ENCODE measurements at regions not wholly inside any gene's neighbourhood (a gene's known extent, or its start where the extent isn't known, plus 50 kb on each side); places are given as distances from the start of the nearest gene placed in this dataset.

DNA sequence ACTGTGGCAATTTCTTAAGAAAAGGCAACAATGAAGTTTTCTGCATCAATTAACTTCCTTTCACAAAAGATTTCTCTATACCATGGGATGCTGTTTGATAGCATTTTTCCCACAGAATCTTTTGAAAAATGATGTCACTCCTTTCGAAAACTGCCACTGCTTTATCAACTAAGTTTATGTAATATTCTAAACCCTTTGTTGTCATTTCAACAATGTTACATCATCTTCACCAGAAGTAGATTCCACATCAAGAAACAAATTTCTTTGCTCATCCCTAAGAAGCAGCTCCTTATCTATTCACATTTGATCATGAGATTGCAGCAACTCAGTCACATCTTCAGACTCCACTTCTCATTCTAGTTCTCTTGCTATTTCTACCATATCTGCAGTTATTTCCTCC is 116.1 kb upstream of the KCND3 start:
- TF ChIP-seq, protein P1, sequence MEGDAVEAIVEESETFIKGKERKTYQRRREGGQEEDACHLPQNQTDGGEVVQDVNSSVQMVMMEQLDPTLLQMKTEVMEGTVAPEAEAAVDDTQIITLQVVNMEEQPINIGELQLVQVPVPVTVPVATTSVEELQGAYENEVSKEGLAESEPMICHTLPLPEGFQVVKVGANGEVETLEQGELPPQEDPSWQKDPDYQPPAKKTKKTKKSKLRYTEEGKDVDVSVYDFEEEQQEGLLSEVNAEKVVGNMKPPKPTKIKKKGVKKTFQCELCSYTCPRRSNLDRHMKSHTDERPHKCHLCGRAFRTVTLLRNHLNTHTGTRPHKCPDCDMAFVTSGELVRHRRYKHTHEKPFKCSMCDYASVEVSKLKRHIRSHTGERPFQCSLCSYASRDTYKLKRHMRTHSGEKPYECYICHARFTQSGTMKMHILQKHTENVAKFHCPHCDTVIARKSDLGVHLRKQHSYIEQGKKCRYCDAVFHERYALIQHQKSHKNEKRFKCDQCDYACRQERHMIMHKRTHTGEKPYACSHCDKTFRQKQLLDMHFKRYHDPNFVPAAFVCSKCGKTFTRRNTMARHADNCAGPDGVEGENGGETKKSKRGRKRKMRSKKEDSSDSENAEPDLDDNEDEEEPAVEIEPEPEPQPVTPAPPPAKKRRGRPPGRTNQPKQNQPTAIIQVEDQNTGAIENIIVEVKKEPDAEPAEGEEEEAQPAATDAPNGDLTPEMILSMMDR (conservative IDR thresholded peaks at IDR 0.05 in 1 of 2, IDR thresholded peaks at IDR 0.05 in 1 of 2; ENCODE audit: low read depth in 1 of 2, low read length in 2 of 2): no peak
- no peak for TF ChIP-seq EZH2 (IDR thresholded peaks at IDR 0.05; ENCODE audit: low read length, missing control alignments)

Measured in fibroblast of lung (primary cell).